Esophagus squamous epithelium (tissue), 4 donors: ENCODE measurements at regions not wholly inside any gene's neighbourhood (a gene's known extent, or its start where the extent isn't known, plus 50 kb on each side); places are given as distances from the start of the nearest gene placed in this dataset.

ENCODE experiments used
- POLR2A ChIP-seq, 4 donors: fragments of 450-650 bp; IDR thresholded peaks; one replicate each; pipeline ENCODE4 v1.6.1; 2017; ENCODE audit warnings: antibody characterized with exemption in 4 of 4, mild to moderate bottlenecking in 4 of 4, moderate library complexity in 3 of 4
- TF ChIP-seq, protein P1 (sequence below), 6 experiments: fragments of 450-650 bp in 4 of 6; fragments of 200-600 bp in 2 of 6; sonication (generic) in 2 of 6; IDR thresholded peaks; one replicate each; pipeline ENCODE4 v1.5.1; 2016 to 2019; ENCODE audit warnings: antibody characterized with exemption in 6 of 6, mild to moderate bottlenecking in 4 of 6, moderate library complexity in 4 of 6

DNA sequence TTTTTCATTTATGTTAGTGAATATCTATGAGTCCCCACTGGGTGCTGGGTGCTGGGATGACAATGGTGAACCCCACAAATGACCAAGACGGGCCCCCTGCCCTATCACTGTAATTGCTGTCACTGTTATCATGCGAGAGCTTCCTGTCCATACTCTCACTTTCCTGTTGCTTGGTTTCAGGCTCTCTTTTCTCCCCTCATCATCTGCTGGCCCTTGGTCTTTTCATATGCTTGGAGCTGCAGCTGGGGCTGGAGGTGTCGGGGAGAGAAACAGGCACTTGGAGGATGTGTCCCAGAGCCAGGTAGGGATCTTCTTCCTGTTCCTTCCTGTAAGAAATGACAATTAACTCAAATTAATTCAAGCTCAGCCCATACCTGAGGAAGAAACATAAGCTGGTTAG is 348.0 kb downstream of the PTPRU start:
- TF ChIP-seq, protein P1, sequence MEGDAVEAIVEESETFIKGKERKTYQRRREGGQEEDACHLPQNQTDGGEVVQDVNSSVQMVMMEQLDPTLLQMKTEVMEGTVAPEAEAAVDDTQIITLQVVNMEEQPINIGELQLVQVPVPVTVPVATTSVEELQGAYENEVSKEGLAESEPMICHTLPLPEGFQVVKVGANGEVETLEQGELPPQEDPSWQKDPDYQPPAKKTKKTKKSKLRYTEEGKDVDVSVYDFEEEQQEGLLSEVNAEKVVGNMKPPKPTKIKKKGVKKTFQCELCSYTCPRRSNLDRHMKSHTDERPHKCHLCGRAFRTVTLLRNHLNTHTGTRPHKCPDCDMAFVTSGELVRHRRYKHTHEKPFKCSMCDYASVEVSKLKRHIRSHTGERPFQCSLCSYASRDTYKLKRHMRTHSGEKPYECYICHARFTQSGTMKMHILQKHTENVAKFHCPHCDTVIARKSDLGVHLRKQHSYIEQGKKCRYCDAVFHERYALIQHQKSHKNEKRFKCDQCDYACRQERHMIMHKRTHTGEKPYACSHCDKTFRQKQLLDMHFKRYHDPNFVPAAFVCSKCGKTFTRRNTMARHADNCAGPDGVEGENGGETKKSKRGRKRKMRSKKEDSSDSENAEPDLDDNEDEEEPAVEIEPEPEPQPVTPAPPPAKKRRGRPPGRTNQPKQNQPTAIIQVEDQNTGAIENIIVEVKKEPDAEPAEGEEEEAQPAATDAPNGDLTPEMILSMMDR (IDR thresholded peaks at IDR 0.05) = no peak
- TF ChIP-seq POLR2A (IDR thresholded peaks at IDR 0.05) = no peak
